GM12878 (cell line): ENCODE measurements at regions not wholly inside any gene's neighbourhood (a gene's known extent, or its start where the extent isn't known, plus 50 kb on each side); places are given as distances from the start of the nearest gene placed in this dataset.

Source experiments
- CTCF ChIP-seq, 3 experiments: IDR thresholded peaks in 2 of 3; conservative IDR thresholded peaks in 1 of 3; 2 replicates each; pipeline ENCODE4 v1.5.1; 2011; ENCODE audit warnings: low read depth in 3 of 3, low read length in 3 of 3, mild to moderate bottlenecking in 3 of 3, control low read depth in 2 of 3, moderate library complexity in 2 of 3, inconsistent platforms in 1 of 3, mixed read lengths in 1 of 3; ENCODE audit not compliant: control insufficient read depth in 2 of 3, insufficient read depth in 1 of 3; ENCODE audit errors: extremely low read depth in 1 of 3
- HDAC6 ChIP-seq: fragments of 200-600 bp; sonication (generic); IDR thresholded peaks from one replicate; pipeline ENCODE4 v1.8.0; 2017; ENCODE audit warnings: antibody characterized with exemption; ENCODE audit not compliant: unreplicated experiment
- POLR2A ChIP-seq: IDR thresholded peaks from 2 replicates; pipeline ENCODE4 v1.6.1; 2011; ENCODE audit warnings: low read depth, mild to moderate bottlenecking, low read length
- TAF1 ChIP-seq: IDR thresholded peaks from 2 replicates; pipeline ENCODE4 v1.6.1; 2011; ENCODE audit warnings: mild to moderate bottlenecking, low read depth, low read length, borderline replicate concordance
- TF ChIP-seq, protein P1 (sequence below): fragments of 450-650 bp; IDR thresholded peaks from 2 replicates; pipeline ENCODE4 v1.6.1; 2017; ENCODE audit warnings: antibody characterized with exemption, mild to moderate bottlenecking, moderate library complexity
- TF ChIP-seq, protein P2 (sequence below): fragments of 450-650 bp; IDR thresholded peaks from 2 replicates; pipeline ENCODE4 v1.6.1; 2017; ENCODE audit warnings: mild to moderate bottlenecking, moderate library complexity

GRCh38 chr6:141264101-141264500 is 868.6 kb upstream of the GJE1 start:
- TF ChIP-seq CTCF (IDR thresholded peaks at IDR 0.05 in 2 of 3, conservative IDR thresholded peaks at IDR 0.05 in 1 of 3; ENCODE audit: control insufficient read depth in 2 of 3, extremely low read depth in 1 of 3, insufficient read depth in 1 of 3, low read depth in 3 of 3, low read length in 3 of 3) (no peak), HDAC6 (no peak), POLR2A (no peak), TAF1 (no peak)
- TF ChIP-seq, protein P1, sequence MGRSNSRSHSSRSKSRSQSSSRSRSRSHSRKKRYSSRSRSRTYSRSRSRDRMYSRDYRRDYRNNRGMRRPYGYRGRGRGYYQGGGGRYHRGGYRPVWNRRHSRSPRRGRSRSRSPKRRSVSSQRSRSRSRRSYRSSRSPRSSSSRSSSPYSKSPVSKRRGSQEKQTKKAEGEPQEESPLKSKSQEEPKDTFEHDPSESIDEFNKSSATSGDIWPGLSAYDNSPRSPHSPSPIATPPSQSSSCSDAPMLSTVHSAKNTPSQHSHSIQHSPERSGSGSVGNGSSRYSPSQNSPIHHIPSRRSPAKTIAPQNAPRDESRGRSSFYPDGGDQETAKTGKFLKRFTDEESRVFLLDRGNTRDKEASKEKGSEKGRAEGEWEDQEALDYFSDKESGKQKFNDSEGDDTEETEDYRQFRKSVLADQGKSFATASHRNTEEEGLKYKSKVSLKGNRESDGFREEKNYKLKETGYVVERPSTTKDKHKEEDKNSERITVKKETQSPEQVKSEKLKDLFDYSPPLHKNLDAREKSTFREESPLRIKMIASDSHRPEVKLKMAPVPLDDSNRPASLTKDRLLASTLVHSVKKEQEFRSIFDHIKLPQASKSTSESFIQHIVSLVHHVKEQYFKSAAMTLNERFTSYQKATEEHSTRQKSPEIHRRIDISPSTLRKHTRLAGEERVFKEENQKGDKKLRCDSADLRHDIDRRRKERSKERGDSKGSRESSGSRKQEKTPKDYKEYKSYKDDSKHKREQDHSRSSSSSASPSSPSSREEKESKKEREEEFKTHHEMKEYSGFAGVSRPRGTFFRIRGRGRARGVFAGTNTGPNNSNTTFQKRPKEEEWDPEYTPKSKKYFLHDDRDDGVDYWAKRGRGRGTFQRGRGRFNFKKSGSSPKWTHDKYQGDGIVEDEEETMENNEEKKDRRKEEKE = no peak
- TF ChIP-seq, protein P2, sequence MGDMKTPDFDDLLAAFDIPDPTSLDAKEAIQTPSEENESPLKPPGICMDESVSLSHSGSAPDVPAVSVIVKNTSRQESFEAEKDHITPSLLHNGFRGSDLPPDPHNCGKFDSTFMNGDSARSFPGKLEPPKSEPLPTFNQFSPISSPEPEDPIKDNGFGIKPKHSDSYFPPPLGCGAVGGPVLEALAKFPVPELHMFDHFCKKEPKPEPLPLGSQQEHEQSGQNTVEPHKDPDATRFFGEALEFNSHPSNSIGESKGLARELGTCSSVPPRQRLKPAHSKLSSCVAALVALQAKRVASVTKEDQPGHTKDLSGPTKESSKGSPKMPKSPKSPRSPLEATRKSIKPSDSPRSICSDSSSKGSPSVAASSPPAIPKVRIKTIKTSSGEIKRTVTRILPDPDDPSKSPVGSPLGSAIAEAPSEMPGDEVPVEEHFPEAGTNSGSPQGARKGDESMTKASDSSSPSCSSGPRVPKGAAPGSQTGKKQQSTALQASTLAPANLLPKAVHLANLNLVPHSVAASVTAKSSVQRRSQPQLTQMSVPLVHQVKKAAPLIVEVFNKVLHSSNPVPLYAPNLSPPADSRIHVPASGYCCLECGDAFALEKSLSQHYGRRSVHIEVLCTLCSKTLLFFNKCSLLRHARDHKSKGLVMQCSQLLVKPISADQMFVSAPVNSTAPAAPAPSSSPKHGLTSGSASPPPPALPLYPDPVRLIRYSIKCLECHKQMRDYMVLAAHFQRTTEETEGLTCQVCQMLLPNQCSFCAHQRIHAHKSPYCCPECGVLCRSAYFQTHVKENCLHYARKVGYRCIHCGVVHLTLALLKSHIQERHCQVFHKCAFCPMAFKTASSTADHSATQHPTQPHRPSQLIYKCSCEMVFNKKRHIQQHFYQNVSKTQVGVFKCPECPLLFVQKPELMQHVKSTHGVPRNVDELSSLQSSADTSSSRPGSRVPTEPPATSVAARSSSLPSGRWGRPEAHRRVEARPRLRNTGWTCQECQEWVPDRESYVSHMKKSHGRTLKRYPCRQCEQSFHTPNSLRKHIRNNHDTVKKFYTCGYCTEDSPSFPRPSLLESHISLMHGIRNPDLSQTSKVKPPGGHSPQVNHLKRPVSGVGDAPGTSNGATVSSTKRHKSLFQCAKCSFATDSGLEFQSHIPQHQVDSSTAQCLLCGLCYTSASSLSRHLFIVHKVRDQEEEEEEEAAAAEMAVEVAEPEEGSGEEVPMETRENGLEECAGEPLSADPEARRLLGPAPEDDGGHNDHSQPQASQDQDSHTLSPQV = no peak
